B cell (primary cell): ENCODE measurements at regions not wholly inside any gene's neighbourhood (a gene's known extent, or its start where the extent isn't known, plus 50 kb on each side); places are given as distances from the start of the nearest gene placed in this dataset.

ENCODE experiments used
- ATAC-seq: fragments of 200-7000 bp; cut with Tn5 transposase; one replicate; pipeline ENCODE4 v1.10.0; 2021; ENCODE audit warnings: low read depth, mild to moderate bottlenecking, moderate number of reproducible peaks, moderate library complexity
- CTCF ChIA-PET: fragments of 350-600 bp; sonication (Branson Sonifier 250); formaldehyde crosslinking; loops from one replicate; lab custom pipeline; 2021; ENCODE audit warnings: antibody characterized with exemption, inconsistent platforms; lab: Charles Lee
- POLR2A ChIA-PET: fragments of 350-600 bp; sonication (Branson Sonifier 250); formaldehyde crosslinking; loops from one replicate; lab custom pipeline; 2021; ENCODE audit warnings: antibody characterized with exemption; lab: Charles Lee
- DNase-seq: peaks from one replicate; pipeline ENCODE4 v3.0.0; 2013
- H2AFZ ChIP-seq: 2 replicates; pipeline ENCODE4 v1.6.1; 2012; ENCODE audit warnings: mild to moderate bottlenecking, low read depth, low read length; ENCODE audit not compliant: insufficient read depth, poor library complexity, severe bottlenecking
- H3K27ac ChIP-seq, 2 donors: 1 replicate in 1 of 2; 2 replicates in 1 of 2; pipeline ENCODE4 v1.5.1; 2012 to 2013; ENCODE audit warnings: low read length in 2 of 2, mild to moderate bottlenecking in 2 of 2, moderate library complexity in 1 of 2
- H3K27me3 ChIP-seq, 4 experiments: fragments of 200-600 bp in 1 of 4; sonication (generic) in 1 of 4; replicated peaks in 1 of 4; 1 replicate in 2 of 4; 2 replicates in 2 of 4; pipeline versions ENCODE4 v1.6.1 to v1.7.0; 2013 to 2016; ENCODE audit warnings: low read length in 3 of 4, mild to moderate bottlenecking in 2 of 4, mixed read lengths in 1 of 4, moderate library complexity in 1 of 4; ENCODE audit not compliant: insufficient read depth in 4 of 4, control insufficient read depth in 3 of 4; ENCODE audit errors: control extremely low read depth in 1 of 4
- H3K36me3 ChIP-seq, 2 experiments: replicated peaks in 1 of 2; 1 replicate in 1 of 2; 2 replicates in 1 of 2; pipeline versions ENCODE4 v1.6.1 to v1.7.1; 2013; ENCODE audit warnings: low read length in 1 of 2; ENCODE audit not compliant: insufficient read depth in 2 of 2, control insufficient read depth in 1 of 2; ENCODE audit errors: control extremely low read depth in 1 of 2, extremely low read depth in 1 of 2
- H3K4me1 ChIP-seq, 2 donors: fragments of 200-600 bp in 1 of 2; sonication (generic) in 1 of 2; 1 replicate in 1 of 2; 2 replicates in 1 of 2; pipeline versions ENCODE4 v1.5.1 to v1.6.1; 2013 to 2017; ENCODE audit warnings: low read length in 2 of 2; ENCODE audit not compliant: control insufficient read depth in 2 of 2, insufficient read depth in 2 of 2
- H3K4me2 ChIP-seq: replicated peaks from 2 replicates; pipeline ENCODE3; 2012; ENCODE audit warnings: mild to moderate bottlenecking, low read depth, low read length; ENCODE audit not compliant: poor library complexity, severe bottlenecking
- H3K4me3 ChIP-seq, 5 experiments: fragments of 200-600 bp in 1 of 5; sonication (generic) in 1 of 5; 1 replicate in 3 of 5; 2 replicates in 2 of 5; pipeline versions ENCODE4 v1.5.1 to v1.7.0; 2011 to 2016; ENCODE audit warnings: low read length in 4 of 5, mild to moderate bottlenecking in 4 of 5, low read depth in 2 of 5, control low read depth in 1 of 5, moderate library complexity in 1 of 5; ENCODE audit not compliant: insufficient read depth in 1 of 5; ENCODE audit errors: control extremely low read depth in 1 of 5, extremely low read depth in 1 of 5
- H3K79me2 ChIP-seq: fragments of 200-600 bp; sonication (generic); one replicate; pipeline ENCODE4 v1.6.0; 2016; ENCODE audit warnings: low read length; ENCODE audit not compliant: control insufficient read depth, insufficient read depth
- H3K9ac ChIP-seq: fragments of 200-600 bp; sonication (generic); 2 replicates; pipeline ENCODE4 v1.6.1; 2017; ENCODE audit warnings: mild to moderate bottlenecking, low read length, moderate library complexity
- H3K9me3 ChIP-seq, 3 donors: one replicate each; pipeline versions ENCODE4 v1.6.1 to v1.7.1; 2013; ENCODE audit warnings: low read length in 2 of 3; ENCODE audit not compliant: control insufficient read depth in 2 of 3, insufficient read depth in 1 of 3; ENCODE audit errors: control extremely low read depth in 1 of 3
- H4K20me1 ChIP-seq: 2 replicates; pipeline ENCODE4 v1.6.0; 2012; ENCODE audit warnings: mild to moderate bottlenecking, low read length; ENCODE audit not compliant: insufficient read depth, control insufficient read depth, poor library complexity, severe bottlenecking
- H3K27ac Mint-ChIP-seq: one replicate; pipeline ENCODE4 v1.8.0; 2021; ENCODE audit warnings: mixed read lengths
- H3K27me3 Mint-ChIP-seq: one replicate; pipeline ENCODE4 v1.8.0; 2021; ENCODE audit warnings: mixed read lengths
- H3K4me1 Mint-ChIP-seq: one replicate; pipeline ENCODE4 v1.8.0; 2021; ENCODE audit warnings: mixed read lengths
- H3K4me3 Mint-ChIP-seq: one replicate; pipeline ENCODE4 v1.8.0; 2021; ENCODE audit warnings: mixed read lengths
- H3K9me3 Mint-ChIP-seq: one replicate; pipeline ENCODE4 v1.8.0; 2022; ENCODE audit warnings: mixed read lengths; ENCODE audit not compliant: insufficient read depth
- CTCF ChIP-seq: fragments of 200-600 bp; IDR thresholded peaks from one replicate; pipeline ENCODE4 v1.8.0; 2022; ENCODE audit warnings: antibody characterized with exemption, mild to moderate bottlenecking
- EZH2 ChIP-seq: IDR thresholded peaks from 2 replicates; pipeline ENCODE4 v1.6.1; 2012; ENCODE audit warnings: borderline replicate concordance, low read depth, mild to moderate bottlenecking, moderate library complexity, low read length; ENCODE audit not compliant: insufficient read depth, poor library complexity, severe bottlenecking
- WGBS: methylation state at CpG from one replicate; pipeline ENCODE4 v1.1.5; 2013; ENCODE audit warnings: missing lambda C conversion rate; ENCODE audit not compliant: insufficient coverage; 5-methylcytosine and 5-hydroxymethylcytosine counted together
- intact Hi-C: fragments of 100-400 bp; cut with micrococcal nuclease; formaldehyde crosslinking; loops from one replicate; pipeline ENCODE4 v1.10.0; 2022

- Mint-ChIP-seq H3K9me3 (peaks cover 4% of the 10 kb centered on the region), H3K27ac (no peak overlapping the region), H3K27me3 (peaks cover 5% of the 10 kb centered on the region), H3K4me3 (no peak overlapping the region), H3K4me1 (no peaks in the 10 kb centered on the region)
- Histone ChIP-seq H3K9me3 (no peaks in the 10 kb centered on the region), H3K4me3 (no peak overlapping the region), H3K4me1 (no peaks in the 10 kb centered on the region), H3K9ac (no peak overlapping the region), H3K27me3 (no peaks in the 10 kb centered on the region), H2AFZ (no peak overlapping the region), H4K20me1 (no peaks in the 10 kb centered on the region), H3K27ac (no peak overlapping the region), H3K36me3 (no peaks in the 10 kb centered on the region), H3K79me2 (no peaks in the 10 kb centered on the region), H3K4me2 (no peak overlapping the region)
- no peak for TF ChIP-seq CTCF
- no peak for TF ChIP-seq EZH2
- DNase-seq, result no peak
- ChIA-PET POLR2A (no interaction called here), CTCF (no interaction called here)
- intact Hi-C loops, result no loop called here
- WGBS, result 81% methylated on average over 2 of the region's 6 CpGs
- ATAC-seq, result no peak
These were observed 193.0 kb downstream of the TXNL1 start for GRCh38 chr18:56445422-56445821.

- ChIA-PET POLR2A (no interaction called here), CTCF (no interaction called here)
- ATAC-seq, result no peak
- intact Hi-C loops, result no loop called here
- no peak overlapping the region for H3K4me3 Mint-ChIP-seq
- no peak overlapping the region for H3K4me3 ChIP-seq
- no peak overlapping the region for H3K9ac ChIP-seq
- no peak overlapping the region for H3K27ac ChIP-seq
- DNase-seq, result no peak
- H3K27ac Mint-ChIP-seq, result no peak overlapping the region
- H3K79me2 ChIP-seq, result no peaks in the 10 kb centered on the region
- H3K9me3 ChIP-seq, result no peaks in the 10 kb centered on the region
- H3K9me3 Mint-ChIP-seq, result peaks cover 11% of the 10 kb centered on the region
- H3K4me1 ChIP-seq, result no peaks in the 10 kb centered on the region
- no peaks in the 10 kb centered on the region for H4K20me1 ChIP-seq
- no peak overlapping the region for H3K4me2 ChIP-seq
- H3K27me3 ChIP-seq, result no peaks in the 10 kb centered on the region
- H3K27me3 Mint-ChIP-seq, result peaks cover 10% of the 10 kb centered on the region
- H3K4me1 Mint-ChIP-seq, result no peaks in the 10 kb centered on the region
- WGBS, result 100% methylated on average over 1 of the region's 3 CpGs
- no peak overlapping the region for H2AFZ ChIP-seq
- no peaks in the 10 kb centered on the region for H3K36me3 ChIP-seq
- TF ChIP-seq CTCF, result no peak
- TF ChIP-seq EZH2, result no peak
These were observed 194.2 kb downstream of the TXNL1 start for GRCh38 chr18:56444201-56444600.
